AML-193 (cell line): ENCODE measurements at regions not wholly inside any gene's neighbourhood (a gene's known extent, or its start where the extent isn't known, plus 50 kb on each side); places are given as distances from the start of the nearest gene placed in this dataset.

Experiments used
- DNase-seq, 2 experiments: peaks; one replicate each; lab custom pipeline; 2025; lab: John Stamatoyannopoulos, UW

DNA sequence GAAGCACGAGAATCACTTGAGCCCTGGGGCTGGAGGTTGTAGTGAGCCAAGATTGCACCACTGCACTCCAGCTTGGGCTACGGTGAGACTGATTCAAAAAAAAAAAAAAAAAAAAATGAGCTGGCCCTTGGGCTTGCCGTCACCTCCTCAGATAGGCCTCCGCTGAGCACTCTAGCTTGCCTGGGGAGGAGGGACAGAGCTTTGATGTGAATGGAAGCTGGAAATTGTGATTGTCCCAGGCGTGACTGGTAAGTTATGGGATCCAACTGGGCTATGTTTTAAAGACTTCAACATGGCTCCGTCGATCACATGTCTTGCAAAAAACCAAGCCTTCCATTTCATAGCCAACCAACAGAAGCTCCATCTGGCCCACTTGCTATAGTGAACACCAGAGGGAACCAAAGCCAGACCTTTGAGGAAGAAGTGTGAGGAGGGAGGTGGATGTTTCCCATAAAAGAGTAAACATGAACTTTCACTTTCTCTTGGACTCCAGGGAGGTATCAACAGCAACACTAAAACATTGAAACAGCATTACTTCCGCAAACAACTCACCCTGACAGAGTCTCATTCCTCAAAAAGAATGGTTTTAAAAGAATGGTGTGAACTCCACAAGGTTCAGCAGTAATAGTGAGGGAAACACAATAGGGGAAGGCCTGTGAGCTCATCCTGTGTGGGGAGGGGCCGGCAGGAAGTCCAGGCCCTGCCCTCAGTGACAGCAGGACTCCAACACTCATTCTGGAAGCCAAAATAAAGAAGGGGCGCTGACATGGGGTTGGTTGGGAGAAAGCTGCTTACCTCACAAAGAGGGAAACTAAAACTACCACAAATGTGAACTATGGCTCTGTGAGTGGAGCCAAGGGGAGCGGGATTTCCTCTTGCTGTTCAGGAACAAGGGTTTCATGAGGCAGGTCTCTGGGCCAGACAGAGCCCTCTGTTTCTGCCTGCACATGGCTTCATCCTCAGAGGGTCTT, 59.2 kb upstream of the IL12A start:
- DNase-seq, result peak; percentile 91 to 95

DNA sequence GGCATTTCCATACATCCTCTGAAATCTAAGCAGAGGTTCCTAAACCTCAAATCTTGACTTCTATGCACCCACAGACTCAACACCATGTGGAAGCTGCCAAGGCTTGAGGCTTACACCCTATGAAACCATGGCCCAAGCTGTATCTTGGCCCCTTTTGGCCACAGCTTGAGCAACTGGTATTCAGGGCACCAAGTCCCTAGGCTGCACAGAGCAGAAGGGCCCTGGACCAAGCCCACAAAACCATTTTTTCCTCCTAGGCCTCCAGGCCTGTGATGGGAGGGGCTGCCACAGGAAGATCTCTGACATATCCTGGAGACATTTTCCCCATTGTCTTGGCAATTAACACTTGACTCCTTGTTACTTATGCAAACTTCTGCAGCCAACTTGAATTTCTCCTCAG, 54.4 kb upstream of the IL12A start:
- no peak for DNase-seq

DNA sequence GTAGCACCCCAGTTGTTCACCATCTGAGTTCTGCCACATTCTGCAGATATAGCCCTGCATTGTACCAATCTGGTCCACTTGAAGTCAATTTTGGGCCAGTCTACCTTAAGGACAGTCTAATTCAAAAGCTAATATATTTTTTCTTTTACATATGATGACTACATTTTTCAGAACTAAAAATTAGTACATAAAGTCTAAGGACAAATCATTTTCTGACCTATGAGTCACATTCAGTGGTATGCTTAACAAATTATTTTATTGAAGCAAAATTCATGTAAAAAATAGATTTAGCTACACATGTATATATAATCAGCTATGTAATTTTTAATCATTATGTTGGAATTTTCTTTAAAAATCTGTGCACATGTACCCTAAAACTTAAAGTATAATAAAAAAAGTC, 52.1 kb upstream of the IL12A start:
- DNase-seq, result no peak

DNA sequence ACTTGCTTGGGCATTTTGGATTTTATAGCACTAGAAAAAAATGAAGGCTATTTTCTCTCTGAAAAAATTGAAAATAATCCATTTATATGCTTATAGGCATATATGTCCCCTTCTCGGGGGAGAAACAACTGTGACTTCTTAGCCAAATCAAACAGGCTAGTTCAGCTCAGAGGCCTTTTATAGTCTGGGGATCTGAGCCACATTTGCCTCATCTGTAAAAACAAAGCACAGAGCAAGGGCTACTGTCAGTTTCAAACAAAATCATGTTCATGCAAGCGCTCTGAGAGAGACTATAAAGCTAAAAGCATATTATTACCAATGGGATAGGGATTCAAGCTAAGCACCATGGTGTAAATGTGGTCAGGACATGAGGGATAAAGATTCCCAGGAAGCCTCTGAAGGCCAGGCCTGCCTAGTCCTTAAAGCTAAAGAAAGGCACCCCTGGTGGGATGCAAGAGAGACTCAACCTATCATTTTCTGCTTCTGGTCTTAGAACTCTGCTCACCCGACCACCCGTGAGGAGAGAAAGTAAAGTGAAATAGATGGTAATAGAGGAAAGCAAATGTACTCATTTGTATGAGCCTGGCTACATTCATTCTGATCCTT, 51.0 kb upstream of the IL12A start:
- no peak for DNase-seq

GRCh38 chr3:159938714-159939113, 49.9 kb upstream of the IL12A start:
- DNase-seq, result no peak
